GM23338 (cell line): ENCODE measurements at regions not wholly inside any gene's neighbourhood (a gene's known extent, or its start where the extent isn't known, plus 50 kb on each side); places are given as distances from the start of the nearest gene placed in this dataset.

Experiments
- ATAC-seq: fragments of 200-7000 bp; cut with Tn5 transposase; 3 replicates; pipeline ENCODE4 v1.9.1; 2020
- DNase-seq: peaks from one replicate; pipeline ENCODE4 v3.0.0-alpha.2; 2015; ENCODE audit warnings: low spot score
- H2AFZ ChIP-seq: fragments of 200-600 bp; sonication (generic); 2 replicates; pipeline ENCODE4 v1.8.0; 2016; ENCODE audit warnings: antibody characterized with exemption, mild to moderate bottlenecking, moderate library complexity
- H3F3A ChIP-seq: fragments of 200-600 bp; sonication (generic); replicated peaks from 2 replicates; pipeline ENCODE4 v1.8.0; 2017; ENCODE audit warnings: antibody characterized with exemption, mixed run types, low read depth
- H3K27ac ChIP-seq: fragments of 200-600 bp; sonication (generic); 2 replicates; pipeline ENCODE4 v1.6.1; 2016; ENCODE audit warnings: low read depth
- H3K27me3 ChIP-seq: fragments of 200-600 bp; sonication (generic); 2 replicates; pipeline ENCODE4 v1.8.0; 2016; ENCODE audit warnings: mild to moderate bottlenecking, mixed run types, moderate library complexity; ENCODE audit not compliant: insufficient read depth
- H3K36me3 ChIP-seq: fragments of 200-600 bp; sonication (generic); 2 replicates; pipeline ENCODE4 v1.8.0; 2016; ENCODE audit warnings: mild to moderate bottlenecking; ENCODE audit not compliant: insufficient read depth
- H3K4me1 ChIP-seq: fragments of 200-600 bp; sonication (generic); 2 replicates; pipeline ENCODE4 v1.8.0; 2016; ENCODE audit warnings: mild to moderate bottlenecking, moderate library complexity; ENCODE audit not compliant: insufficient read depth
- H3K4me2 ChIP-seq: fragments of 200-600 bp; sonication (generic); 2 replicates; pipeline ENCODE4 v1.7.1; 2017; ENCODE audit warnings: mixed run types
- H3K4me3 ChIP-seq: fragments of 200-600 bp; sonication (generic); 2 replicates; pipeline ENCODE4 v1.6.1; 2016; ENCODE audit warnings: mixed run types
- H3K79me2 ChIP-seq: fragments of 200-600 bp; sonication (generic); replicated peaks from 2 replicates; pipeline ENCODE4 v1.8.0; 2017; ENCODE audit warnings: mild to moderate bottlenecking; ENCODE audit not compliant: insufficient read depth
- H3K9me2 ChIP-seq: fragments of 200-600 bp; sonication (generic); 2 replicates; pipeline ENCODE4 v1.8.0; 2017; ENCODE audit not compliant: insufficient read depth
- H4K20me1 ChIP-seq: fragments of 200-600 bp; sonication (generic); replicated peaks from 2 replicates; pipeline ENCODE4 v1.8.0; 2017; ENCODE audit warnings: mild to moderate bottlenecking; ENCODE audit not compliant: insufficient read depth
- H3K27ac Mint-ChIP-seq: 2 replicates; pipeline ENCODE4 v1.8.0; 2020; ENCODE audit warnings: inconsistent platforms, mild to moderate bottlenecking, moderate library complexity, mixed read lengths
- H3K27me3 Mint-ChIP-seq: 3 replicates; pipeline ENCODE4 v1.8.0; 2022; ENCODE audit warnings: low read depth, mild to moderate bottlenecking, moderate library complexity, mixed read lengths, inconsistent platforms; ENCODE audit not compliant: insufficient read depth, poor library complexity
- H3K36me3 Mint-ChIP-seq: 3 replicates; pipeline ENCODE4 v1.8.0; 2021; ENCODE audit warnings: low read depth, mild to moderate bottlenecking, inconsistent platforms, moderate library complexity, mixed read lengths
- H3K4me1 Mint-ChIP-seq: 3 replicates; pipeline ENCODE4 v1.8.0; 2020; ENCODE audit warnings: mild to moderate bottlenecking, inconsistent platforms, mixed read lengths
- H3K4me3 Mint-ChIP-seq: 3 replicates; pipeline ENCODE4 v1.8.0; 2021; ENCODE audit warnings: moderate library complexity, mild to moderate bottlenecking, inconsistent platforms, mixed read lengths
- H3K9me3 Mint-ChIP-seq: 3 replicates; pipeline ENCODE4 v1.8.0; 2020; ENCODE audit warnings: moderate library complexity, mild to moderate bottlenecking, inconsistent platforms, mixed read lengths
- CREB1 ChIP-seq: fragments of 250-450 bp; sonication (Bioruptor Pico); IDR thresholded peaks from 2 replicates; pipeline ENCODE4 v1.5.0; 2020; ENCODE audit warnings: low read depth, mild to moderate bottlenecking, moderate library complexity
- ETS1 ChIP-seq: IDR thresholded peaks from 2 replicates; pipeline ENCODE4 v1.6.1; 2016; ENCODE audit warnings: antibody characterized with exemption
- EZH2phosphoT487 ChIP-seq: fragments of 200-600 bp; sonication (generic); IDR thresholded peaks from one replicate; pipeline ENCODE4 v1.8.1; 2018; ENCODE audit warnings: antibody characterized with exemption; ENCODE audit not compliant: unreplicated experiment
- JUNB ChIP-seq: IDR thresholded peaks from one replicate; pipeline ENCODE4 v1.6.1; 2016; ENCODE audit warnings: antibody characterized with exemption; ENCODE audit not compliant: unreplicated experiment
- NANOG ChIP-seq: IDR thresholded peaks from 2 replicates; pipeline ENCODE4 v1.6.1; 2016; ENCODE audit warnings: antibody characterized with exemption, borderline replicate concordance
- POLR2AphosphoS5 ChIP-seq: IDR thresholded peaks from 2 replicates; pipeline ENCODE4 v1.6.1; 2016; ENCODE audit warnings: antibody characterized with exemption, low read depth
- STAT1 ChIP-seq: IDR thresholded peaks from one replicate; pipeline ENCODE4 v1.6.1; 2016; ENCODE audit warnings: antibody characterized with exemption; ENCODE audit not compliant: unreplicated experiment
- ZNF114 ChIP-seq: fragments of 250-450 bp; sonication (Bioruptor Pico); IDR thresholded peaks from 2 replicates; pipeline ENCODE4 v1.5.0; 2020; ENCODE audit warnings: mild to moderate bottlenecking, moderate library complexity
- ZNF462 ChIP-seq: fragments of 250-450 bp; sonication (Bioruptor Pico); IDR thresholded peaks from 2 replicates; pipeline ENCODE4 v1.5.0; 2020; ENCODE audit warnings: mild to moderate bottlenecking, moderate library complexity

GRCh38 chr5:163670036-163670435 is 164.6 kb downstream of the MAT2B start:
- Histone ChIP-seq H4K20me1 (no peaks in the 10 kb centered on the region), H3K9me2 (no peaks in the 10 kb centered on the region), H3K27ac (no peak overlapping the region), H3F3A (no peaks in the 10 kb centered on the region), H3K36me3 (no peaks in the 10 kb centered on the region), H3K4me1 (no peaks in the 10 kb centered on the region), H3K79me2 (no peaks in the 10 kb centered on the region), H3K27me3 (no peaks in the 10 kb centered on the region), H3K4me3 (no peak overlapping the region), H2AFZ (peak overlapping the region; percentile 33; the same call in 1 of the 2 replicates), H3K4me2 (no peak overlapping the region)
- Mint-ChIP-seq H3K27ac (no peak overlapping the region), H3K36me3 (no peaks in the 10 kb centered on the region), H3K27me3 (peaks cover 1% of the 10 kb centered on the region), H3K4me1 (no peaks in the 10 kb centered on the region), H3K4me3 (no peak overlapping the region), H3K9me3 (no peaks in the 10 kb centered on the region)
- ATAC-seq (no peak), DNase-seq (no peak)
- TF ChIP-seq POLR2AphosphoS5 (no peak), JUNB (no peak), ZNF462 (CRISPR knock-in tag) (no peak), EZH2phosphoT487 (no peak), NANOG (no peak)

- ATAC-seq, result no peak
- H3K4me1 Mint-ChIP-seq, result no peaks in the 10 kb centered on the region
- TF ChIP-seq POLR2AphosphoS5 (no peak), STAT1 (no peak), ETS1 (no peak), CREB1 (CRISPR knock-in tag) (no peak), ZNF114 (CRISPR knock-in tag) (no peak)
Measured at GRCh38 chr5:163677092-163677491, 171.7 kb downstream of the MAT2B start.

More at GRCh38 chr5:163677092-163677491, 171.7 kb downstream of the MAT2B start:
- no peaks in the 10 kb centered on the region for H3K79me2 ChIP-seq
- no peaks in the 10 kb centered on the region for H3K27me3 ChIP-seq
- no peak overlapping the region for H3K27ac ChIP-seq
- H3K9me2 ChIP-seq, result no peaks in the 10 kb centered on the region; the same call in 1 of the 2 replicates
- no peaks in the 10 kb centered on the region for H3K4me1 ChIP-seq
- Mint-ChIP-seq H3K9me3 (no peaks in the 10 kb centered on the region), H3K36me3 (no peaks in the 10 kb centered on the region), H3K4me3 (no peak overlapping the region), H3K27ac (no peak overlapping the region), H3K27me3 (peaks cover 1% of the 10 kb centered on the region)
- no peak overlapping the region for H3K4me3 ChIP-seq
- no peak overlapping the region for H2AFZ ChIP-seq
- no peaks in the 10 kb centered on the region for H3K36me3 ChIP-seq
- no peaks in the 10 kb centered on the region for H4K20me1 ChIP-seq
- no peak for DNase-seq
- no peak overlapping the region for H3K4me2 ChIP-seq
- no peaks in the 10 kb centered on the region for H3F3A ChIP-seq
